ENCODE measurements at regions not wholly inside any gene's neighbourhood (a gene's known extent, or its start where the extent isn't known, plus 50 kb on each side); places are given as distances from the start of the nearest gene placed in this dataset.

DNA sequence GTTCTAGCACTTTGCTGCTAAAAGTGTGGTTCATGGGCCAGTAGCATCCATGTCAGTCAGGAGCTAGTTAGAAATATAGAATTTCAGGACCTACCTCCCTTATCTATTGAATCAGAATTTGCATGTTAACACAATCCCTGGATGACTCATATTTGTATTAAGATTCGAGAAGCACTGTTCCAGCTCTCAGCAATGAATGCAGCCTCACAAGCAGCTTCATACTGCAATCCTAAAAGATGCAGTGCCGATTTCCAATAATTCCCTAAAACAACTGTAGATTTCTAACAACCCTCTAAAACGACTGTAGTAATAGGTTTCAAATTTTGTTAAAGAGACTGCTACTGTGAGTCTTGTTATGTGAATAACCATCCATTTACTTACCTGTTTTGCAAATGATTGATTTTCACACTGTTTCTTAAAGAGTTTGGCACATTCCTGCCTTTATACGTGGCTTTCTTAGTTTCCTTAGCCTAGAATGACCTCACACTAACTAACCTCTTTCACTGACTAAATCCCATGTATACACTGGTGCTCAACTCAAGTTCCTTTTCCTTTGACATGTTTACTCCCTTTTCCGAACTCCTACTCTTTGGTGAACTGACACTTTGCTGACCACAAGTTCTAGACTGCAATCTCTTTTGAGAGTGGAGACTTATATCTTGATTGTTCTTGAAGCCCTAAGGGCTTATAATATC is 511.8 kb downstream of the METTL15 start:
- Histone ChIP-seq H3F3A (ENCODE audit: control insufficient read depth, insufficient read depth) (no peaks in the 10 kb centered on the region), H3K4me3 (ENCODE audit: low read length) (no peak overlapping the region), H3K79me2 (ENCODE audit: control insufficient read depth, low read length) (no peaks in the 10 kb centered on the region), H3K27me3 (ENCODE audit: control insufficient read depth, low read length) (no peaks in the 10 kb centered on the region), H3K4me2 (ENCODE audit: low read length) (no peak overlapping the region), H3K27ac (ENCODE audit: low read depth, low read length) (no peak overlapping the region), H3K4me1 (ENCODE audit: control insufficient read depth, low read length) (no peaks in the 10 kb centered on the region), H3K36me3 (ENCODE audit: control insufficient read depth, low read length) (no peaks in the 10 kb centered on the region), H3K9me3 (ENCODE audit: control insufficient read depth, insufficient read depth, low read length) (no peaks in the 10 kb centered on the region), H3K9me2 (replicated peaks; ENCODE audit: control insufficient read depth, low read length) (no peaks in the 10 kb centered on the region), H4K20me1 (ENCODE audit: control insufficient read depth, insufficient read depth, low read depth, low read length) (no peaks in the 10 kb centered on the region)
- TF ChIP-seq EZH2phosphoT487 (IDR thresholded peaks at IDR 0.05; ENCODE audit: borderline replicate concordance, low read length): no peak
- TF ChIP-seq, protein P1, sequence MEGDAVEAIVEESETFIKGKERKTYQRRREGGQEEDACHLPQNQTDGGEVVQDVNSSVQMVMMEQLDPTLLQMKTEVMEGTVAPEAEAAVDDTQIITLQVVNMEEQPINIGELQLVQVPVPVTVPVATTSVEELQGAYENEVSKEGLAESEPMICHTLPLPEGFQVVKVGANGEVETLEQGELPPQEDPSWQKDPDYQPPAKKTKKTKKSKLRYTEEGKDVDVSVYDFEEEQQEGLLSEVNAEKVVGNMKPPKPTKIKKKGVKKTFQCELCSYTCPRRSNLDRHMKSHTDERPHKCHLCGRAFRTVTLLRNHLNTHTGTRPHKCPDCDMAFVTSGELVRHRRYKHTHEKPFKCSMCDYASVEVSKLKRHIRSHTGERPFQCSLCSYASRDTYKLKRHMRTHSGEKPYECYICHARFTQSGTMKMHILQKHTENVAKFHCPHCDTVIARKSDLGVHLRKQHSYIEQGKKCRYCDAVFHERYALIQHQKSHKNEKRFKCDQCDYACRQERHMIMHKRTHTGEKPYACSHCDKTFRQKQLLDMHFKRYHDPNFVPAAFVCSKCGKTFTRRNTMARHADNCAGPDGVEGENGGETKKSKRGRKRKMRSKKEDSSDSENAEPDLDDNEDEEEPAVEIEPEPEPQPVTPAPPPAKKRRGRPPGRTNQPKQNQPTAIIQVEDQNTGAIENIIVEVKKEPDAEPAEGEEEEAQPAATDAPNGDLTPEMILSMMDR (IDR thresholded peaks at IDR 0.05; ENCODE audit: low read depth, low read length, poor library complexity, severe bottlenecking): no peak

DNA sequence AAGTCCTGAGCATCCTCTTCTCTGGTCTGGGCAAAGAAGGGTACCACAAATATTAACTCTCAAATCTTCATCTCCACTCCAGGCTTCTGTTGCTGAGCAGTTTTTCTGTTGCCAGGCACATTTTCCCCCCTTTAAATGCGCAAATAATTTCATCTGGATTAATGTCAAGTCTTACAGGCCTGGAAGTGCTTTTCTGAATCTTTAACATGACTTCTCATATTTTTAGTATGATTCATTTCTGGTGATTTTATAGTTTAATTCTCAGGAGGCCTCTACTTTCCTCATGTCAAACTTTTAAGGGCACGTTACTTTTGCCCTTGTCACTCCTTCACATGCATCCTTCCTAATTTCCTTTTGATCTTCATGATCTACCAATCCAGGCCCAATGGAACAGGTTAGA is 510.2 kb downstream of the METTL15 start:
- TF ChIP-seq EZH2phosphoT487 (IDR thresholded peaks at IDR 0.05; ENCODE audit: borderline replicate concordance, low read length): no peak
- TF ChIP-seq, protein P1 (IDR thresholded peaks at IDR 0.05; ENCODE audit: low read depth, low read length, poor library complexity, severe bottlenecking): no peak
- Histone ChIP-seq H3K27ac (ENCODE audit: low read depth, low read length) (no peak overlapping the region), H3F3A (ENCODE audit: control insufficient read depth, insufficient read depth) (no peaks in the 10 kb centered on the region), H4K20me1 (ENCODE audit: control insufficient read depth, insufficient read depth, low read depth, low read length) (no peaks in the 10 kb centered on the region), H3K4me1 (ENCODE audit: control insufficient read depth, low read length) (no peaks in the 10 kb centered on the region), H3K36me3 (ENCODE audit: control insufficient read depth, low read length) (no peaks in the 10 kb centered on the region), H3K9me3 (ENCODE audit: control insufficient read depth, insufficient read depth, low read length) (no peaks in the 10 kb centered on the region), H3K27me3 (ENCODE audit: control insufficient read depth, low read length) (no peaks in the 10 kb centered on the region), H3K79me2 (ENCODE audit: control insufficient read depth, low read length) (no peaks in the 10 kb centered on the region), H3K9me2 (replicated peaks; ENCODE audit: control insufficient read depth, low read length) (no peaks in the 10 kb centered on the region), H3K4me3 (ENCODE audit: low read length) (no peak overlapping the region), H3K4me2 (ENCODE audit: low read length) (no peak overlapping the region)

DNA sequence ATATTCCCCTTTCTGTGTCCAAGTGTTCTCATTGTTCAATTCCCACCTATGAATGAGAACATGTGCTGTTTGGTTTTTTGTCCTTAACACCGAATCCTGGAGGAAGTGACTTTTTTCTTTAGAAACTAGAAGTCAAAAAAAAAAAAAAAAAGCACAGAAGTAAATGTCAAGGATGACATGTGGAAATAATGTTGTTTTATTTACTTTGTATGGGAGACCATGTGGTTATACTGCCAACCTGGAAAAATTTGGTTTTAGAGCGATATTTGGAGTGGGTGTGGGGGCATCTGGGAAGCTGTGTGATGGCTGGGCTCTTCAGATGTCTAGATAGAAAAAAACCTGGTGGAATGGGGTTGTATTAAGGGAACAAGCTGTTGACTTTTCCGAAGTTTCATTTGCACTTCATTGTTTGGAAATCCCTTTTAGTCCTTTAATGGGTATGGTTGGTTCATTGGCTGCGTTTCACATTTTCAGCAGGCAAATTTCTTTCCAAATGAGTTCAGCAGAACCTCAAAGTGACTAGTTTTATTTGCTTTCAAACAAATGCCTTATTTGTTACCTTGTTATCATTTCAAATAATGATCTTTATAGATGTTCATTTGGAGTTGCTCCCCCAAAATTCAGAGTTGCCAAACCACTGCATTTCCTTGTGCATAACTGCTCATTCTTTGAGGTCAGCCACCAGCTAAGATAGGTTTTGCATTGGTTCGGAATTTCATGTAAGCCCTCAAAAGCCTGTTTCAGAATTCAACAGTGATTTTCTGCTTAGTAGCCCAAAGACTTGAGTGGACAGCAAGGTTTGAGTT is 508.2 kb downstream of the METTL15 start:
- H3K4me1 ChIP-seq (ENCODE audit: control insufficient read depth, low read length): no peaks in the 10 kb centered on the region
- no peak overlapping the region for H3K4me2 ChIP-seq (ENCODE audit: low read length)
- no peaks in the 10 kb centered on the region for H3K9me2 ChIP-seq (replicated peaks; ENCODE audit: control insufficient read depth, low read length)
- H4K20me1 ChIP-seq (ENCODE audit: control insufficient read depth, insufficient read depth, low read depth, low read length): no peaks in the 10 kb centered on the region
- no peak overlapping the region for H3K4me3 ChIP-seq (ENCODE audit: low read length)
- TF ChIP-seq, protein P1 (IDR thresholded peaks at IDR 0.05; ENCODE audit: low read depth, low read length, poor library complexity, severe bottlenecking): no peak
- no peak for TF ChIP-seq EZH2phosphoT487 (IDR thresholded peaks at IDR 0.05; ENCODE audit: borderline replicate concordance, low read length)
- no peaks in the 10 kb centered on the region for H3F3A ChIP-seq (ENCODE audit: control insufficient read depth, insufficient read depth)
- H3K9me3 ChIP-seq (ENCODE audit: control insufficient read depth, insufficient read depth, low read length): no peaks in the 10 kb centered on the region
- H3K36me3 ChIP-seq (ENCODE audit: control insufficient read depth, low read length): no peaks in the 10 kb centered on the region
- H3K27ac ChIP-seq (ENCODE audit: low read depth, low read length): no peak overlapping the region
- no peaks in the 10 kb centered on the region for H3K27me3 ChIP-seq (ENCODE audit: control insufficient read depth, low read length)
- no peaks in the 10 kb centered on the region for H3K79me2 ChIP-seq (ENCODE audit: control insufficient read depth, low read length)

Data from DOHH2 (cell line).